Glutamatergic neuron (in vitro differentiated cells): ENCODE measurements at regions not wholly inside any gene's neighbourhood (a gene's known extent, or its start where the extent isn't known, plus 50 kb on each side); places are given as distances from the start of the nearest gene placed in this dataset.

Experiments
- DNase-seq: peaks from one replicate; pipeline ENCODE4 v3.0.0; 2022
- H3K27ac Mint-ChIP-seq: one replicate; pipeline ENCODE4 v1.8.0; 2020; ENCODE audit warnings: mild to moderate bottlenecking, mixed read lengths, inconsistent platforms; ENCODE audit not compliant: unreplicated experiment
- H3K27me3 Mint-ChIP-seq: one replicate; pipeline ENCODE4 v1.8.0; 2020; ENCODE audit warnings: mild to moderate bottlenecking, moderate library complexity, mixed read lengths, inconsistent platforms; ENCODE audit not compliant: unreplicated experiment
- H3K36me3 Mint-ChIP-seq: one replicate; pipeline ENCODE4 v1.8.0; 2020; ENCODE audit warnings: mild to moderate bottlenecking, mixed read lengths, inconsistent platforms; ENCODE audit not compliant: unreplicated experiment
- H3K4me1 Mint-ChIP-seq: one replicate; pipeline ENCODE4 v1.8.0; 2020; ENCODE audit warnings: mild to moderate bottlenecking, low read depth, mixed read lengths, inconsistent platforms; ENCODE audit not compliant: unreplicated experiment
- H3K4me3 Mint-ChIP-seq: one replicate; pipeline ENCODE4 v1.8.0; 2020; ENCODE audit warnings: mild to moderate bottlenecking, mixed read lengths, inconsistent platforms; ENCODE audit not compliant: unreplicated experiment
- H3K9me3 Mint-ChIP-seq: one replicate; pipeline ENCODE4 v1.8.0; 2020; ENCODE audit warnings: mild to moderate bottlenecking, moderate library complexity, mixed read lengths, inconsistent platforms; ENCODE audit not compliant: unreplicated experiment
- TF ChIP-seq, protein P1 (sequence below): fragments of 200-600 bp; sonication (generic); IDR thresholded peaks from one replicate; pipeline ENCODE4 v1.5.0; 2021; ENCODE audit not compliant: partially characterized antibody, unreplicated experiment

DNA sequence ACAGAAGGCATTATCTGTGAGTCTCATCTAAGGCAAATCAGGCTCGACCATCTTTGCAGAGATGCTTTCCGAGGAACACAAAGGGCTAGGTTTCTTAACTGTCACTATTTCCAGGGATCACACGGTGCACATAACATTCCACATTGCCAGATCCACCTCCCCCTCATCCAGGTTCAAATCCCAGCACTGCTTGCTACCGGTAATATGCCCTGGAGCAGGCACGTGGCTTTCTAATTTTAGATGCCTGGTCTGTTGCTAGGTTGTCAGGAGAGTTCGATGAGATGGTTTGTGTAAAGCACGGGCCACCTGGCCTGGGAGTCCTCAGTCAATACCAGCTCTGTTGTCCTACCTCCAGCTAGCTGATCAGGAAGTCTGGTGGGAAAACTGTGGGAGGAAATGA, 598.6 kb downstream of the NPHP4 start:
- TF ChIP-seq, protein P1, sequence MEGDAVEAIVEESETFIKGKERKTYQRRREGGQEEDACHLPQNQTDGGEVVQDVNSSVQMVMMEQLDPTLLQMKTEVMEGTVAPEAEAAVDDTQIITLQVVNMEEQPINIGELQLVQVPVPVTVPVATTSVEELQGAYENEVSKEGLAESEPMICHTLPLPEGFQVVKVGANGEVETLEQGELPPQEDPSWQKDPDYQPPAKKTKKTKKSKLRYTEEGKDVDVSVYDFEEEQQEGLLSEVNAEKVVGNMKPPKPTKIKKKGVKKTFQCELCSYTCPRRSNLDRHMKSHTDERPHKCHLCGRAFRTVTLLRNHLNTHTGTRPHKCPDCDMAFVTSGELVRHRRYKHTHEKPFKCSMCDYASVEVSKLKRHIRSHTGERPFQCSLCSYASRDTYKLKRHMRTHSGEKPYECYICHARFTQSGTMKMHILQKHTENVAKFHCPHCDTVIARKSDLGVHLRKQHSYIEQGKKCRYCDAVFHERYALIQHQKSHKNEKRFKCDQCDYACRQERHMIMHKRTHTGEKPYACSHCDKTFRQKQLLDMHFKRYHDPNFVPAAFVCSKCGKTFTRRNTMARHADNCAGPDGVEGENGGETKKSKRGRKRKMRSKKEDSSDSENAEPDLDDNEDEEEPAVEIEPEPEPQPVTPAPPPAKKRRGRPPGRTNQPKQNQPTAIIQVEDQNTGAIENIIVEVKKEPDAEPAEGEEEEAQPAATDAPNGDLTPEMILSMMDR: no peak
- Mint-ChIP-seq H3K4me1 (no peaks in the 10 kb centered on the region), H3K27me3 (no peaks in the 10 kb centered on the region), H3K27ac (no peak overlapping the region), H3K4me3 (no peak overlapping the region), H3K36me3 (no peaks in the 10 kb centered on the region), H3K9me3 (peaks cover 15% of the 10 kb centered on the region)
- no peak for DNase-seq

GRCh38 chr1:5393146-5393545, 599.1 kb downstream of the NPHP4 start:
- H3K4me1 Mint-ChIP-seq: no peaks in the 10 kb centered on the region
- H3K36me3 Mint-ChIP-seq: no peaks in the 10 kb centered on the region
- H3K27me3 Mint-ChIP-seq: no peaks in the 10 kb centered on the region
- H3K9me3 Mint-ChIP-seq: peaks cover 15% of the 10 kb centered on the region
- DNase-seq: no peak
- TF ChIP-seq, protein P1: no peak
- no peak overlapping the region for H3K27ac Mint-ChIP-seq
- H3K4me3 Mint-ChIP-seq: no peak overlapping the region

- no peaks in the 10 kb centered on the region for H3K36me3 Mint-ChIP-seq
- DNase-seq: no peak
- H3K9me3 Mint-ChIP-seq: peaks cover 15% of the 10 kb centered on the region
- H3K27ac Mint-ChIP-seq: no peak overlapping the region
- no peaks in the 10 kb centered on the region for H3K27me3 Mint-ChIP-seq
- H3K4me3 Mint-ChIP-seq: no peak overlapping the region
- TF ChIP-seq, protein P1: no peak
- no peaks in the 10 kb centered on the region for H3K4me1 Mint-ChIP-seq
These were observed 600.5 kb downstream of the NPHP4 start for GRCh38 chr1:5391725-5392124.

DNA sequence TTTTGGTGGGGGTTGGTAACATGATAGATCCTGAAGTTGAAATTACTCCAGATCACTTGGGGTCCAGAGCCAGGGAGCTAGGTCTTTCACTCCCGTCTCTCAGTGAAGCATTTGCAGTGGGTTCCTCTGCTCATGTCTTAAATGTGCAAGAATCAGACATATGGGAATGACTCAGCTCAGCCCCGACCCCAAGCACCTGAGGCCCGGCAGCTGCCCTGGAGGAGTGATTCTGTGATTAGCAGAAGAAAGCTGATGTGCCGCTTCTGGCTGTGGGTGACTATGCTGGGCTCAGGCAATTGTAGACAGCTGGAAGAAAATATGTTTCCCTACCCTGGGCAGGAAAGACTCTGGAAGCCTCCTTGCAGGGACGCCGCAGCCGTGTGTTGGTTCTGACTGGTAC, 601.7 kb downstream of the NPHP4 start:
- DNase-seq: no peak
- H3K27ac Mint-ChIP-seq: no peak overlapping the region
- no peak overlapping the region for H3K4me3 Mint-ChIP-seq
- no peaks in the 10 kb centered on the region for H3K4me1 Mint-ChIP-seq
- TF ChIP-seq, protein P1: no peak
- H3K27me3 Mint-ChIP-seq: no peaks in the 10 kb centered on the region
- H3K36me3 Mint-ChIP-seq: no peaks in the 10 kb centered on the region
- H3K9me3 Mint-ChIP-seq: peaks cover 19% of the 10 kb centered on the region

DNA sequence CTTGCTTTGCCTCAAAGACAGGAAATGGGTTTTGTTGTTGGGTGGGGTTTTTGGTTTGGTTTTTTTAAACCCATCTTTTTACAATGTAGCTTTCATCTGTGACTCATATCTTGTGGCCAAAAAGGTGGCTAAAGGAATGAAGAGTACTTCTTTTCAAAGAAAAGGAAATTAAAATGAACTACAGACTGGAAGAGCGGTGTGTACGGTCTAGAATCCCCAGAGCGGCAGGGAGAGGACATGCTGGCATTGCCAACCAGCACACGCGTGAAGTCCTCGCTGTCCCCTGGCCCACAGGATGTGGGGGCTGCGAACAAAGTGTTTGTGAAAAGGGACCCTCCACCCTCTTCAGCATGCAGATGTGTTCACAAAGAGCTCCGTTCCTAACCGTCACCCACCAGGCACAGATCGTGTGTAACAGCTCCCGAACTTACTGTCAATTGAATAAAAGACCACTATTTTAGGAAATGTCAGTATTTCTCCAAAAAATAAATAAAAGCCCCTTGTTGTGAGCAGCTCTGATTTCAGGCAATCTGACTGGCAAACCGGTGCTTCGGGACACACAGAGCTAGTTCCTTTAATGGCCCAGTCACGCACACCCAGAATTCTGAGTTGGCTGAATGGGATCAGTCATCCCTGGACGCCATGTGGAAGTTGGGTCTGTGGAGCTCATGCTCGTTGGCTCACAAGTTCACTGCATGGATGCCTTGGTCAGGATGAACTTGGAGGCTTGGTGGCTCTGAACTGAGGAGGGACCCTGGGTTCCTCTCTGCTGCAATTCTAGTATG, 602.9 kb downstream of the NPHP4 start:
- H3K27me3 Mint-ChIP-seq: no peaks in the 10 kb centered on the region
- no peak for DNase-seq
- TF ChIP-seq, protein P1: no peak
- no peaks in the 10 kb centered on the region for H3K36me3 Mint-ChIP-seq
- no peak overlapping the region for H3K27ac Mint-ChIP-seq
- peaks cover 16% of the 10 kb centered on the region for H3K9me3 Mint-ChIP-seq
- no peak overlapping the region for H3K4me3 Mint-ChIP-seq
- H3K4me1 Mint-ChIP-seq: no peaks in the 10 kb centered on the region
